GM12878 (cell line): ENCODE measurements at regions not wholly inside any gene's neighbourhood (a gene's known extent, or its start where the extent isn't known, plus 50 kb on each side); places are given as distances from the start of the nearest gene placed in this dataset.

Source experiments
- ATAC-seq: fragments of 200-7000 bp; cut with Tn5 transposase; 3 replicates; pipeline ENCODE4 v1.9.1; 2020; ENCODE audit warnings: mild to moderate bottlenecking, moderate library complexity
- BruUV-seq: library from RNA; stranded (reverse); fragments of 400-500 nt; replicated peaks from 2 replicates; lab custom pipeline; 2021; lab: Mats Ljungman, UMichigan
- CTCF ChIA-PET: fragments of 300-600 bp; sonication (Branson Sonifier 250); formaldehyde crosslinking; extraction: SDS; loops from one replicate; lab custom pipeline; 2021; ENCODE audit warnings: inconsistent platforms; lab: Yijun Ruan, JAX
- POLR2A ChIA-PET: fragments of 350-600 bp; formaldehyde crosslinking; extraction: SDS; loops from one replicate; lab custom pipeline; 2021; ENCODE audit warnings: inconsistent platforms; lab: Charles Lee
- RAD21 ChIA-PET: fragments of 300-600 bp; sonication (Branson Sonifier 250); formaldehyde crosslinking; loops from one replicate; lab custom pipeline; 2023; ENCODE audit warnings: antibody characterized with exemption; ENCODE audit not compliant: unreplicated experiment; lab: Charles Lee
- SMC1A ChIA-PET: fragments of 300-600 bp; sonication (Branson Sonifier 250); formaldehyde crosslinking; loops from one replicate; lab custom pipeline; 2023; ENCODE audit not compliant: unreplicated experiment, uncharacterized antibody; lab: Charles Lee
- DNase-seq: peaks from one replicate; pipeline ENCODE4 v3.0.0-alpha.2; 2011; ENCODE audit warnings: low read depth, low spot score
- FAIRE-seq: peaks from 3 replicates; lab custom pipeline; 2011; peaks lifted over from hg19 to GRCh38; lab: Jason Lieb, UNC
- H2AFZ ChIP-seq: 2 replicates; pipeline ENCODE4 v1.6.0; 2011; ENCODE audit warnings: low read depth, low read length, control low read depth; ENCODE audit not compliant: control insufficient read depth
- H3K27ac ChIP-seq: 2 replicates; pipeline ENCODE4 v1.5.1; 2011; ENCODE audit warnings: control low read depth; ENCODE audit not compliant: control insufficient read depth, insufficient read depth
- H3K27me3 ChIP-seq, 2 experiments: replicated peaks in 1 of 2; 2 replicates each; pipeline versions ENCODE4 v1.6.0 to v1.6.1; 2011; ENCODE audit warnings: low read length in 1 of 2; ENCODE audit not compliant: control insufficient read depth in 2 of 2, insufficient read depth in 2 of 2
- H3K36me3 ChIP-seq, 2 experiments: 2 replicates each; pipeline ENCODE4 v1.5.1; 2011; ENCODE audit warnings: low read length in 1 of 2; ENCODE audit not compliant: control insufficient read depth in 2 of 2, insufficient read depth in 2 of 2
- H3K4me1 ChIP-seq: 2 replicates; pipeline ENCODE4 v1.6.1; 2011; ENCODE audit warnings: mild to moderate bottlenecking, low read length, moderate library complexity, mixed read lengths; ENCODE audit not compliant: control insufficient read depth, insufficient read depth
- H3K4me2 ChIP-seq: 2 replicates; pipeline ENCODE4 v1.6.0; 2011; ENCODE audit warnings: control low read depth; ENCODE audit not compliant: control insufficient read depth, insufficient read depth
- H3K4me3 ChIP-seq: fragments of 200-600 bp; sonication (generic); 2 replicates; pipeline ENCODE4 v1.5.1; 2016
- H3K79me2 ChIP-seq: 2 replicates; pipeline ENCODE4 v1.6.0; 2011; ENCODE audit warnings: low read length; ENCODE audit not compliant: control insufficient read depth, insufficient read depth
- H3K9ac ChIP-seq: 2 replicates; pipeline ENCODE4 v1.8.0; 2011; ENCODE audit warnings: low read length, control low read depth, mixed read lengths; ENCODE audit not compliant: control insufficient read depth, insufficient read depth
- H3K9me3 ChIP-seq: replicated peaks from 3 replicates; pipeline ENCODE4 v1.5.1; 2011; ENCODE audit warnings: mild to moderate bottlenecking, low read length; ENCODE audit not compliant: control insufficient read depth, insufficient read depth
- H4K20me1 ChIP-seq: 2 replicates; pipeline ENCODE4 v1.6.0; 2011; ENCODE audit not compliant: control insufficient read depth, insufficient read depth
- ASH2L ChIP-seq: fragments of 300-600, 200-600 bp; sonication (generic); IDR thresholded peaks from 2 replicates; pipeline ENCODE4 v1.6.1; 2017; ENCODE audit warnings: low read depth, mild to moderate bottlenecking, borderline replicate concordance
- MYC ChIP-seq: IDR thresholded peaks from 2 replicates; pipeline ENCODE4 v1.6.1; 2011; ENCODE audit warnings: mild to moderate bottlenecking, low read length, moderate library complexity, inconsistent platforms; ENCODE audit not compliant: insufficient read depth, insufficient replicate concordance, insufficient read length, severe bottlenecking
- TARDBP ChIP-seq: IDR thresholded peaks from 2 replicates; pipeline ENCODE4 v1.6.1; 2016; ENCODE audit warnings: borderline replicate concordance
- WGBS: methylation state at CpG from one replicate; pipeline ENCODE4 v1.1.6; 2016; ENCODE audit warnings: low lambda C conversion rate; ENCODE audit not compliant: insufficient replicate concordance, insufficient coverage; ENCODE audit errors: missing lambda C conversion rate; 5-methylcytosine and 5-hydroxymethylcytosine counted together
- in situ Hi-C: fragments of 300-500 bp; cut with MboI; formaldehyde crosslinking; loops from 9 replicates; pipeline ENCODE4 v1.14.3; 2018; ENCODE audit warnings: mixed read lengths
- intact Hi-C: fragments of 100-400 bp; cut with micrococcal nuclease; formaldehyde crosslinking; loops from one replicate; pipeline ENCODE4 v1.14.2; 2022; ENCODE audit not compliant: unreplicated experiment

DNA sequence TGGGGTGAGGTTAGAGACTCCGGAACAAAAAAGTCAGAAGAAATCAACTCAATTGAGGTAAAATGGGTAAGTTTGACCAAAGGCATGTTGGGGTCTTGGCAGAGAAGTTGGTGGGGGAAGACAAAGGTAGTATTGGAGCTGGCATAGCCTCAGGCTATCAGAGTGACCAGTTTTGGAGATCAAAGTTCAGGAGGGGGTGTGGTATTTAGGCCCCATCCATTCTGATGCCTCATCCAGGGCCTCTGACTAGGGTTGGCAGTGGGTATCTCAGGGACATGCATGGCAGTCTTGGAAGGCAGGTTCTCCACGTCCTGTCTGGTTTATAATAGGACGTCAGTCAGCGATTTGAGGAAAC lies 73.2 kb upstream of the TRABD2B start:
- no peak overlapping the region for H3K4me3 ChIP-seq
- no peaks in the 10 kb centered on the region for H3K9me3 ChIP-seq
- no peak overlapping the region for H3K27ac ChIP-seq
- POLR2A ChIA-PET, result no interaction called here
- no peaks in the 10 kb centered on the region for H3K27me3 ChIP-seq
- SMC1A ChIA-PET, result no interaction called here
- DNase-seq (no peak), FAIRE-seq (no peak), ATAC-seq (no peak)
- no peaks in the 10 kb centered on the region for H3K4me1 ChIP-seq
- WGBS, result 17% methylated on average over 4 of the region's 4 CpGs
- H2AFZ ChIP-seq, result no peak overlapping the region
- intact Hi-C loops (no loop called here), in situ Hi-C loops (no loop called here)
- TF ChIP-seq TARDBP, result no peak
- BruUV-seq, result no TSS peak
- H3K36me3 ChIP-seq, result no peaks in the 10 kb centered on the region
- RAD21 ChIA-PET, result no interaction called here
- H3K9ac ChIP-seq, result no peak overlapping the region
- CTCF ChIA-PET, result no interaction called here
- no peaks in the 10 kb centered on the region for H3K79me2 ChIP-seq
- no peaks in the 10 kb centered on the region for H4K20me1 ChIP-seq
- no peak overlapping the region for H3K4me2 ChIP-seq

GRCh38 chr1:48069662-48070395 lies 72.6 kb upstream of the TRABD2B start:
- RAD21 ChIA-PET, result no interaction called here
- no peaks in the 10 kb centered on the region for H3K9me3 ChIP-seq
- 37% methylated on average over 7 of the region's 7 CpGs for WGBS
- H4K20me1 ChIP-seq, result no peaks in the 10 kb centered on the region
- CTCF ChIA-PET, result no interaction called here
- H3K79me2 ChIP-seq, result no peaks in the 10 kb centered on the region
- no peaks in the 10 kb centered on the region for H3K4me1 ChIP-seq
- no peak for ATAC-seq
- intact Hi-C loops (loop anchor here (10.0 kb wide), 1 partner anchor 335 kb away; no protein-coding TSS in a partner anchor), in situ Hi-C loops (no loop called here)
- no peak overlapping the region for H3K4me2 ChIP-seq
- SMC1A ChIA-PET, result no interaction called here
- H3K27ac ChIP-seq, result no peak overlapping the region
- no peak overlapping the region for H2AFZ ChIP-seq
- DNase-seq, result no peak
- POLR2A ChIA-PET, result no interaction called here
- no peaks in the 10 kb centered on the region for H3K36me3 ChIP-seq
- H3K9ac ChIP-seq, result no peak overlapping the region
- no TSS peak for BruUV-seq
- no peak for TF ChIP-seq ASH2L
- TF ChIP-seq MYC, result no peak
- TF ChIP-seq, all 136 proteins: peak for 0
- no peak for FAIRE-seq
- no peak overlapping the region for H3K4me3 ChIP-seq
- no peaks in the 10 kb centered on the region for H3K27me3 ChIP-seq
